OCI-LY1 (cell line): ENCODE measurements at regions not wholly inside any gene's neighbourhood (a gene's known extent, or its start where the extent isn't known, plus 50 kb on each side); places are given as distances from the start of the nearest gene placed in this dataset.

ENCODE experiments used
- EZH2 ChIP-seq: fragments of 200-600 bp; sonication (generic), shearing (Covaris generic); IDR thresholded peaks from 2 replicates; pipeline ENCODE4 v1.8.0; 2017; ENCODE audit warnings: borderline replicate concordance, mixed run types, mild to moderate bottlenecking, antibody characterized with exemption, low read length, moderate library complexity, mixed read lengths
- TF ChIP-seq, protein P1 (sequence below): fragments of 200-600 bp; sonication (generic), shearing (Covaris generic); IDR thresholded peaks from 2 replicates; pipeline ENCODE4 v1.5.1; 2017; ENCODE audit warnings: mild to moderate bottlenecking, antibody characterized with exemption, low read length, moderate library complexity, mixed read lengths

DNA sequence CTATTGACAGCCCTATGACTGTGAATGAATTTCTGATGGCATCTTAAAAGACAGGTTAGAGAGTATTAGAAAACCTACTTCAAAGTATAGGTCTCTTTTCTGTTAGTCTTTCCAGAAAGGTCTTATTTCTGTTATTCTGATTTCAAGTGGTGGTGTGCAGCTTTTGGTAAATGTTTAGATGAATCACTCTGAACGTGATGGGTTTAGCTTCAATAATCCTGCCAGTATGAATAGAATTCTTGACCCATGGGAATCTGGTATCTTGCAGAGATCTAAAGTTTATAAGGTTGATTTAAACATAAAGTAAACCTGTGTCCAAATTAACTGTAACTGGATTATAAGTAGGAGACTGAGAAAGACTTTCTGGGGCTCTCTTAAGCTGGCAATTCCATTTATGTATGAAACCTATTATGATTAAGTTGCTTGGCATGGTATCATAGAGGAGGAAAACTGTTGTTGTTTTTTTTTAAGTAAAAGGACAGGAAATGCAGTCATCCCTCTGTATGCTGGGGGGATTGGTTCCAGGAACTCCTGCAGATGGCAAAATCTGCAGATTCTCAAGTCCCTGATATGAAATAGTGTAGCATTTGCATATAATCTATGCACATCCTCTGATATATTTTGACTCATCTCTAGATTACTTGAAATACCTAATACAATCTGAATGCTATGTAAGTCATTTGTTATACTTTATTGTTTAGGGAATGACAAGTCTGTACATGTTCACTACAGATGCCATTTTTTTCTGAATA, 77.0 kb upstream of the ADAMTS19 start:
- TF ChIP-seq EZH2: no peak
- TF ChIP-seq, protein P1, sequence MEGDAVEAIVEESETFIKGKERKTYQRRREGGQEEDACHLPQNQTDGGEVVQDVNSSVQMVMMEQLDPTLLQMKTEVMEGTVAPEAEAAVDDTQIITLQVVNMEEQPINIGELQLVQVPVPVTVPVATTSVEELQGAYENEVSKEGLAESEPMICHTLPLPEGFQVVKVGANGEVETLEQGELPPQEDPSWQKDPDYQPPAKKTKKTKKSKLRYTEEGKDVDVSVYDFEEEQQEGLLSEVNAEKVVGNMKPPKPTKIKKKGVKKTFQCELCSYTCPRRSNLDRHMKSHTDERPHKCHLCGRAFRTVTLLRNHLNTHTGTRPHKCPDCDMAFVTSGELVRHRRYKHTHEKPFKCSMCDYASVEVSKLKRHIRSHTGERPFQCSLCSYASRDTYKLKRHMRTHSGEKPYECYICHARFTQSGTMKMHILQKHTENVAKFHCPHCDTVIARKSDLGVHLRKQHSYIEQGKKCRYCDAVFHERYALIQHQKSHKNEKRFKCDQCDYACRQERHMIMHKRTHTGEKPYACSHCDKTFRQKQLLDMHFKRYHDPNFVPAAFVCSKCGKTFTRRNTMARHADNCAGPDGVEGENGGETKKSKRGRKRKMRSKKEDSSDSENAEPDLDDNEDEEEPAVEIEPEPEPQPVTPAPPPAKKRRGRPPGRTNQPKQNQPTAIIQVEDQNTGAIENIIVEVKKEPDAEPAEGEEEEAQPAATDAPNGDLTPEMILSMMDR: no peak
